ENCODE measurements at regions not wholly inside any gene's neighbourhood (a gene's known extent, or its start where the extent isn't known, plus 50 kb on each side); places are given as distances from the start of the nearest gene placed in this dataset.
"Not testable (repeated sequence)": the region's sequence is repeated elsewhere in the genome, so short reads cannot be mapped to it uniquely, and the experiment has no call there.

- H3K4me1 ChIP-seq (ENCODE audit: insufficient read depth, low read length) = no peaks in the 10 kb centered on the region
- no peak overlapping the region for H3K9ac ChIP-seq (ENCODE audit: low read depth, low read length)
- H3K36me3 ChIP-seq (ENCODE audit: insufficient read depth, low read depth, low read length) = no peaks in the 10 kb centered on the region
- no peaks in the 10 kb centered on the region for H3K27me3 ChIP-seq (ENCODE audit: insufficient read depth, low read length)
- H3K4me3 ChIP-seq (ENCODE audit: low read length) = no peak overlapping the region
- no peak overlapping the region for H3K27ac ChIP-seq (ENCODE audit: low read length)
- H3K9me3 ChIP-seq (ENCODE audit: insufficient read depth, low read depth, low read length) = no peaks in the 10 kb centered on the region
Measured at GRCh38 chr20:55415567-55416142, 589.7 kb downstream of the CBLN4 start.

GRCh38 chr20:55412508-55412907 is 592.8 kb downstream of the CBLN4 start:
- H3K36me3 ChIP-seq (ENCODE audit: insufficient read depth, low read depth, low read length); H3K9me3 ChIP-seq (ENCODE audit: insufficient read depth, low read depth, low read length); H3K27ac ChIP-seq (ENCODE audit: low read length); H3K9ac ChIP-seq (ENCODE audit: low read depth, low read length); H3K4me1 ChIP-seq (ENCODE audit: insufficient read depth, low read length); H3K27me3 ChIP-seq (ENCODE audit: insufficient read depth, low read length); H3K4me3 ChIP-seq (ENCODE audit: low read length): not testable (repeated sequence)

GRCh38 chr20:55406891-55407290 is 598.4 kb downstream of the CBLN4 start:
- no peaks in the 10 kb centered on the region for H3K27me3 ChIP-seq (ENCODE audit: insufficient read depth, low read length)
- H3K27ac ChIP-seq (ENCODE audit: low read length) = no peak overlapping the region
- H3K4me1 ChIP-seq (ENCODE audit: insufficient read depth, low read length) = no peaks in the 10 kb centered on the region
- H3K36me3 ChIP-seq (ENCODE audit: insufficient read depth, low read depth, low read length) = no peaks in the 10 kb centered on the region
- H3K9ac ChIP-seq (ENCODE audit: low read depth, low read length) = no peak overlapping the region
- H3K4me3 ChIP-seq (ENCODE audit: low read length) = no peak overlapping the region
- H3K9me3 ChIP-seq (ENCODE audit: insufficient read depth, low read depth, low read length) = no peaks in the 10 kb centered on the region

GRCh38 chr20:55394592-55394991 is 610.7 kb downstream of the CBLN4 start:
- Histone ChIP-seq H3K36me3 (ENCODE audit: insufficient read depth, low read depth, low read length) (no peaks in the 10 kb centered on the region), H3K9ac (ENCODE audit: low read depth, low read length) (no peak overlapping the region), H3K9me3 (ENCODE audit: insufficient read depth, low read depth, low read length) (no peaks in the 10 kb centered on the region), H3K27ac (ENCODE audit: low read length) (no peak overlapping the region), H3K27me3 (ENCODE audit: insufficient read depth, low read length) (no peaks in the 10 kb centered on the region), H3K4me3 (ENCODE audit: low read length) (no peak overlapping the region), H3K4me1 (ENCODE audit: insufficient read depth, low read length) (no peaks in the 10 kb centered on the region)

- Histone ChIP-seq H3K27me3 (ENCODE audit: insufficient read depth, low read length) (no peaks in the 10 kb centered on the region), H3K4me3 (ENCODE audit: low read length) (no peak overlapping the region), H3K9me3 (ENCODE audit: insufficient read depth, low read depth, low read length) (no peaks in the 10 kb centered on the region), H3K27ac (ENCODE audit: low read length) (no peak overlapping the region), H3K9ac (ENCODE audit: low read depth, low read length) (no peak overlapping the region), H3K36me3 (ENCODE audit: insufficient read depth, low read depth, low read length) (no peaks in the 10 kb centered on the region), H3K4me1 (ENCODE audit: insufficient read depth, low read length) (no peaks in the 10 kb centered on the region)
Measured at GRCh38 chr20:55390791-55391190, 614.5 kb downstream of the CBLN4 start.

- Histone ChIP-seq H3K36me3 (ENCODE audit: insufficient read depth, low read depth, low read length) (no peaks in the 10 kb centered on the region), H3K4me1 (ENCODE audit: insufficient read depth, low read length) (no peaks in the 10 kb centered on the region), H3K27me3 (ENCODE audit: insufficient read depth, low read length) (no peaks in the 10 kb centered on the region), H3K27ac (ENCODE audit: low read length) (no peak overlapping the region), H3K9me3 (ENCODE audit: insufficient read depth, low read depth, low read length) (no peaks in the 10 kb centered on the region), H3K9ac (ENCODE audit: low read depth, low read length) (no peak overlapping the region), H3K4me3 (ENCODE audit: low read length) (no peak overlapping the region)
Measured at GRCh38 chr20:55386686-55387085, 618.6 kb downstream of the CBLN4 start.

- Histone ChIP-seq H3K27me3 (ENCODE audit: insufficient read depth, low read length) (no peaks in the 10 kb centered on the region), H3K9ac (ENCODE audit: low read depth, low read length) (no peak overlapping the region), H3K36me3 (ENCODE audit: insufficient read depth, low read depth, low read length) (no peaks in the 10 kb centered on the region), H3K27ac (ENCODE audit: low read length) (no peak overlapping the region), H3K4me3 (ENCODE audit: low read length) (no peak overlapping the region), H3K9me3 (ENCODE audit: insufficient read depth, low read depth, low read length) (no peaks in the 10 kb centered on the region), H3K4me1 (ENCODE audit: insufficient read depth, low read length) (no peaks in the 10 kb centered on the region)
Measured at GRCh38 chr20:55375920-55376319, 629.4 kb downstream of the CBLN4 start.

GRCh38 chr20:55365745-55366144 is 639.6 kb downstream of the CBLN4 start:
- no peak overlapping the region for H3K27ac ChIP-seq (ENCODE audit: low read length)
- no peaks in the 10 kb centered on the region for H3K4me1 ChIP-seq (ENCODE audit: insufficient read depth, low read length)
- H3K4me3 ChIP-seq (ENCODE audit: low read length) = no peak overlapping the region
- H3K27me3 ChIP-seq (ENCODE audit: insufficient read depth, low read length) = no peaks in the 10 kb centered on the region
- no peak overlapping the region for H3K9ac ChIP-seq (ENCODE audit: low read depth, low read length)
- H3K9me3 ChIP-seq (ENCODE audit: insufficient read depth, low read depth, low read length) = no peaks in the 10 kb centered on the region
- H3K36me3 ChIP-seq (ENCODE audit: insufficient read depth, low read depth, low read length) = no peaks in the 10 kb centered on the region

- Histone ChIP-seq H3K9ac (ENCODE audit: low read depth, low read length) (no peak overlapping the region), H3K27me3 (ENCODE audit: insufficient read depth, low read length) (no peaks in the 10 kb centered on the region), H3K36me3 (ENCODE audit: insufficient read depth, low read depth, low read length) (no peaks in the 10 kb centered on the region), H3K4me1 (ENCODE audit: insufficient read depth, low read length) (no peaks in the 10 kb centered on the region), H3K4me3 (ENCODE audit: low read length) (no peak overlapping the region), H3K27ac (ENCODE audit: low read length) (no peak overlapping the region), H3K9me3 (ENCODE audit: insufficient read depth, low read depth, low read length) (no peaks in the 10 kb centered on the region)
Measured at GRCh38 chr20:55360895-55361294, 644.4 kb downstream of the CBLN4 start.

GRCh38 chr20:55354720-55355119 is 650.6 kb downstream of the CBLN4 start:
- no peak overlapping the region for H3K9ac ChIP-seq (ENCODE audit: low read depth, low read length)
- H3K27me3 ChIP-seq (ENCODE audit: insufficient read depth, low read length) = no peaks in the 10 kb centered on the region

GRCh38 chr20:55353206-55353605 is 652.1 kb downstream of the CBLN4 start:
- no peaks in the 10 kb centered on the region for H3K36me3 ChIP-seq (ENCODE audit: insufficient read depth, low read depth, low read length)
- no peaks in the 10 kb centered on the region for H3K4me1 ChIP-seq (ENCODE audit: insufficient read depth, low read length)
- H3K27ac ChIP-seq (ENCODE audit: low read length) = no peak overlapping the region
- 0 out of 2 replicates have a peak, but pooled peaks cover 3% of the 10 kb centered on the region for H3K9me3 ChIP-seq (ENCODE audit: insufficient read depth, low read depth, low read length)
- no peak overlapping the region for H3K4me3 ChIP-seq (ENCODE audit: low read length)
- no peaks in the 10 kb centered on the region for H3K27me3 ChIP-seq (ENCODE audit: insufficient read depth, low read length)
- no peak overlapping the region for H3K9ac ChIP-seq (ENCODE audit: low read depth, low read length)

More at GRCh38 chr20:55354720-55355119, 650.6 kb downstream of the CBLN4 start:
- Histone ChIP-seq H3K27ac (ENCODE audit: low read length) (no peak overlapping the region), H3K4me3 (ENCODE audit: low read length) (no peak overlapping the region), H3K9me3 (ENCODE audit: insufficient read depth, low read depth, low read length) (0 out of 2 replicates have a peak, but pooled peaks cover 3% of the 10 kb centered on the region), H3K36me3 (ENCODE audit: insufficient read depth, low read depth, low read length) (no peaks in the 10 kb centered on the region), H3K4me1 (ENCODE audit: insufficient read depth, low read length) (no peaks in the 10 kb centered on the region)

GRCh38 chr20:55348223-55348622 is 657.1 kb downstream of the CBLN4 start:
- H3K4me1 ChIP-seq (ENCODE audit: insufficient read depth, low read length) = no peaks in the 10 kb centered on the region
- no peaks in the 10 kb centered on the region for H3K27me3 ChIP-seq (ENCODE audit: insufficient read depth, low read length)
- no peak overlapping the region for H3K27ac ChIP-seq (ENCODE audit: low read length)
- no peaks in the 10 kb centered on the region for H3K36me3 ChIP-seq (ENCODE audit: insufficient read depth, low read depth, low read length)
- no peak overlapping the region for H3K9ac ChIP-seq (ENCODE audit: low read depth, low read length)
- H3K4me3 ChIP-seq (ENCODE audit: low read length) = no peak overlapping the region
- H3K9me3 ChIP-seq (ENCODE audit: insufficient read depth, low read depth, low read length) = 0 out of 2 replicates have a peak, but pooled peaks cover 3% of the 10 kb centered on the region

Data from iPS-20b (cell line).